Endothelial cell of umbilical vein (primary cell): ENCODE measurements at regions not wholly inside any gene's neighbourhood (a gene's known extent, or its start where the extent isn't known, plus 50 kb on each side); places are given as distances from the start of the nearest gene placed in this dataset.

Source experiments
- BruUV-seq: library from RNA; stranded (reverse); fragments of 400-500 nt; replicated peaks from 2 replicates; lab custom pipeline; 2021; lab: Mats Ljungman, UMichigan
- CTCF ChIA-PET: fragments of 300-600, 350-600 bp; sonication (Branson Sonifier 250); formaldehyde crosslinking; loops from one replicate; lab custom pipeline; 2021; ENCODE audit warnings: antibody characterized with exemption, inconsistent platforms; lab: Charles Lee
- POLR2A ChIA-PET: fragments of 300-600, 350-600 bp; sonication (Branson Sonifier 250); formaldehyde crosslinking; loops from one replicate; lab custom pipeline; 2021; ENCODE audit warnings: antibody characterized with exemption, inconsistent platforms; lab: Charles Lee
- DNase-seq: peaks from one replicate; pipeline ENCODE4 v3.0.0-alpha.2; 2011; ENCODE audit warnings: low read depth, low spot score
- FAIRE-seq: peaks from 2 replicates; lab custom pipeline; 2011; peaks lifted over from hg19 to GRCh38; lab: Jason Lieb, UNC
- H2AFZ ChIP-seq: 2 replicates; pipeline ENCODE4 v1.6.0; 2012; ENCODE audit warnings: low read depth, low read length, control low read depth, inconsistent platforms
- H3K27ac ChIP-seq: 2 replicates; pipeline ENCODE4 v1.5.1; 2011; ENCODE audit warnings: low read depth, mild to moderate bottlenecking, control low read depth, low read length, moderate library complexity; ENCODE audit not compliant: insufficient read depth
- H3K27me3 ChIP-seq, 2 experiments: 2 replicates each; pipeline versions ENCODE4 v1.6.0 to v1.6.1; 2011; ENCODE audit warnings: low read length in 2 of 2, mixed read lengths in 1 of 2; ENCODE audit not compliant: control insufficient read depth in 2 of 2, insufficient read depth in 2 of 2
- H3K36me3 ChIP-seq, 2 experiments: 2 replicates in 1 of 2; 3 replicates in 1 of 2; pipeline ENCODE4 v1.5.1; 2011; ENCODE audit warnings: low read length in 2 of 2, mild to moderate bottlenecking in 1 of 2, moderate library complexity in 1 of 2; ENCODE audit not compliant: control insufficient read depth in 2 of 2, insufficient read depth in 2 of 2; ENCODE audit errors: extremely low read depth in 1 of 2
- H3K4me1 ChIP-seq: 3 replicates; pipeline ENCODE4 v1.5.1; 2011; ENCODE audit warnings: mild to moderate bottlenecking, low read length; ENCODE audit not compliant: control insufficient read depth, insufficient read depth; ENCODE audit errors: extremely low read depth
- H3K4me2 ChIP-seq: 2 replicates; pipeline ENCODE4 v1.6.1; 2011; ENCODE audit warnings: low read length, control low read depth, mixed read lengths; ENCODE audit not compliant: insufficient read depth
- H3K4me3 ChIP-seq, 3 experiments: fragments of 200-600 bp in 1 of 3; sonication (generic), shearing (Covaris generic) in 1 of 3; replicated peaks in 1 of 3; 2 replicates each; pipeline ENCODE4 v1.5.1; 2011 to 2016; ENCODE audit warnings: control low read depth in 3 of 3, low read length in 3 of 3, mild to moderate bottlenecking in 2 of 3, inconsistent platforms in 1 of 3, low read depth in 1 of 3, moderate library complexity in 1 of 3; ENCODE audit not compliant: insufficient read depth in 1 of 3
- H3K79me2 ChIP-seq: 2 replicates; pipeline ENCODE4 v1.6.0; 2012; ENCODE audit warnings: low read length, inconsistent platforms; ENCODE audit not compliant: control insufficient read depth, insufficient read depth
- H3K9ac ChIP-seq: replicated peaks from 2 replicates; pipeline ENCODE3; 2011; ENCODE audit warnings: low read length, control low read depth; ENCODE audit not compliant: insufficient read depth; ENCODE audit errors: extremely low read depth
- H3K9me1 ChIP-seq: replicated peaks from 3 replicates; pipeline ENCODE4 v1.6.0; 2011; ENCODE audit warnings: mild to moderate bottlenecking, low read length; ENCODE audit not compliant: control insufficient read depth, insufficient read depth; ENCODE audit errors: extremely low read depth
- H3K9me3 ChIP-seq: replicated peaks from 2 replicates; pipeline ENCODE4 v1.5.1; 2012; ENCODE audit warnings: low read length, inconsistent platforms; ENCODE audit not compliant: control insufficient read depth, insufficient read depth
- H4K20me1 ChIP-seq: replicated peaks from 2 replicates; pipeline ENCODE3; 2011; ENCODE audit warnings: mild to moderate bottlenecking, low read length; ENCODE audit not compliant: control insufficient read depth, insufficient read depth; ENCODE audit errors: extremely low read depth
- CTCF ChIP-seq, 2 donors: IDR thresholded peaks; 1 replicate in 1 of 2; 2 replicates in 1 of 2; pipeline ENCODE4 v1.5.1; 2011; ENCODE audit warnings: low read length in 2 of 2, mild to moderate bottlenecking in 2 of 2, moderate library complexity in 2 of 2, control low read depth in 1 of 2, inconsistent platforms in 1 of 2, low read depth in 1 of 2; ENCODE audit not compliant: insufficient read depth in 1 of 2; ENCODE audit errors: extremely low read depth in 1 of 2
- EZH2 ChIP-seq: IDR thresholded peaks from 2 replicates; pipeline ENCODE4 v1.6.1; 2012; ENCODE audit warnings: borderline replicate concordance, low read depth, mild to moderate bottlenecking, moderate library complexity, low read length, inconsistent platforms; ENCODE audit not compliant: severe bottlenecking
- GATA2 ChIP-seq: IDR thresholded peaks from 2 replicates; pipeline ENCODE4 v1.7.0; 2011; ENCODE audit warnings: low read depth, mild to moderate bottlenecking, moderate library complexity, mixed read lengths, low read length; ENCODE audit not compliant: insufficient read length, insufficient read depth
- JUN ChIP-seq: IDR thresholded peaks from 2 replicates; pipeline ENCODE4 v1.6.1; 2011; ENCODE audit warnings: borderline replicate concordance, low read depth; ENCODE audit not compliant: insufficient read length, insufficient read depth
- MAX ChIP-seq: IDR thresholded peaks from 2 replicates; pipeline ENCODE4 v1.6.1; 2011; ENCODE audit not compliant: insufficient read depth, insufficient read length
- POLR2A ChIP-seq: IDR thresholded peaks from 2 replicates; pipeline ENCODE4 v1.6.1; 2012; ENCODE audit warnings: low read depth, mild to moderate bottlenecking, control low read depth, low read length
- POLR2AphosphoS5 ChIP-seq: IDR thresholded peaks from 2 replicates; pipeline ENCODE4 v1.6.1; 2012; ENCODE audit warnings: low read depth, mild to moderate bottlenecking, control low read depth, low read length, moderate library complexity; ENCODE audit not compliant: insufficient read depth
- dilution Hi-C: fragments of 300-500 bp; cut with MboI; formaldehyde crosslinking; loops from one replicate; pipeline ENCODE4 v1.15.0; 2019; ENCODE audit warnings: low sequenced_read_pairs; ENCODE audit not compliant: extremely low pct_ligation_motif_present
- intact Hi-C: fragments of 100-400 bp; cut with micrococcal nuclease; formaldehyde crosslinking; loops from one replicate; pipeline ENCODE4 v1.10.0; 2022

- Histone ChIP-seq H3K4me1 (peaks cover 16% of the 10 kb centered on the region), H4K20me1 (no peaks in the 10 kb centered on the region), H3K36me3 (no peaks in the 10 kb centered on the region), H3K4me3 (no peak overlapping the region), H3K27ac (no peak overlapping the region), H3K9me3 (no peaks in the 10 kb centered on the region), H3K4me2 (no peak overlapping the region), H3K9ac (no peak overlapping the region), H3K79me2 (no peaks in the 10 kb centered on the region), H3K9me1 (no peaks in the 10 kb centered on the region), H3K27me3 (no peaks in the 10 kb centered on the region), H2AFZ (no peak overlapping the region)
- no peak for TF ChIP-seq POLR2AphosphoS5
- no peak for TF ChIP-seq JUN
- dilution Hi-C loops, result no loop called here
- intact Hi-C loops, result no loop called here
- FAIRE-seq (no peak), DNase-seq (no peak)
- no TSS peak for BruUV-seq
- POLR2A ChIA-PET, result no interaction called here
- CTCF ChIA-PET, result no interaction called here
Observed at GRCh38 chr12:74885775-74886174, 323.9 kb downstream of the KCNC2 start.

- POLR2A ChIA-PET, result no interaction called here
- Histone ChIP-seq H3K4me2 (peak overlapping the region; percentile 78), H3K36me3 (no peaks in the 10 kb centered on the region), H3K9me1 (no peaks in the 10 kb centered on the region), H2AFZ (peak overlapping the region; percentile 71), H4K20me1 (no peaks in the 10 kb centered on the region), H3K9ac (no peak overlapping the region), H3K4me3 (no peak overlapping the region), H3K27ac (peak overlapping the region; percentile 36), H3K4me1 (peaks cover 22% of the 10 kb centered on the region), H3K9me3 (no peaks in the 10 kb centered on the region), H3K79me2 (no peaks in the 10 kb centered on the region), H3K27me3 (no peaks in the 10 kb centered on the region)
- no peak for DNase-seq
- dilution Hi-C loops, result no loop called here
- no peak for FAIRE-seq
- CTCF ChIA-PET, result interaction anchor here (0.7 kb wide), 1 partner anchor 172 kb away, joined by 3 read pairs; no protein-coding TSS in a partner anchor
- TF ChIP-seq CTCF (IDR thresholded peaks at IDR 0.05; ENCODE audit: extremely low read depth in 1 of 2, insufficient read depth in 1 of 2, low read depth in 1 of 2, low read length in 2 of 2) (no peak), POLR2A (no peak), JUN (no peak), GATA2 (no peak), MAX (no peak), EZH2 (no peak), POLR2AphosphoS5 (no peak)
- intact Hi-C loops, result no loop called here
- BruUV-seq, result no TSS peak
Observed at GRCh38 chr12:74889073-74889472, 320.6 kb downstream of the KCNC2 start.
